ENCODE measurements at regions not wholly inside any gene's neighbourhood (a gene's known extent, or its start where the extent isn't known, plus 50 kb on each side); places are given as distances from the start of the nearest gene placed in this dataset.

- DNase-seq (ENCODE audit: low spot score): no peak
These were observed 185.8 kb downstream of the BRD1 start for GRCh38 chr22:49641770-49642313.

GRCh38 chr22:49640366-49641095 is 187.1 kb downstream of the BRD1 start:
- DNase-seq (ENCODE audit: low spot score): no peak

- DNase-seq (ENCODE audit: low spot score): no peak
These were observed 187.7 kb downstream of the BRD1 start for GRCh38 chr22:49639956-49640355.

- peak; percentile 20 for DNase-seq (ENCODE audit: low spot score)
These were observed 188.9 kb downstream of the BRD1 start for GRCh38 chr22:49638788-49639187.

- DNase-seq (ENCODE audit: low spot score): no peak
These were observed 189.7 kb downstream of the BRD1 start for GRCh38 chr22:49638001-49638400.

GRCh38 chr22:49637255-49637760 is 190.4 kb downstream of the BRD1 start:
- DNase-seq (ENCODE audit: low spot score): no peak

GRCh38 chr22:49636649-49637048 is 191.0 kb downstream of the BRD1 start:
- DNase-seq (ENCODE audit: low spot score): no peak

- no peak for DNase-seq (ENCODE audit: low spot score)
These were observed 191.5 kb downstream of the BRD1 start for GRCh38 chr22:49636214-49636613.

GRCh38 chr22:49634006-49634772 is 193.5 kb downstream of the BRD1 start:
- no peak for DNase-seq (ENCODE audit: low spot score)

- peak; percentile 11 for DNase-seq (ENCODE audit: low spot score)
These were observed 194.7 kb downstream of the BRD1 start for GRCh38 chr22:49633010-49633324.

- peak; percentile 73 for DNase-seq (ENCODE audit: low spot score)
These were observed 195.3 kb downstream of the BRD1 start for GRCh38 chr22:49632199-49633009.

GRCh38 chr22:49630448-49630946 is 197.2 kb downstream of the BRD1 start:
- DNase-seq (ENCODE audit: low spot score): no peak

- DNase-seq (ENCODE audit: low spot score): peak; percentile 67
These were observed 197.9 kb downstream of the BRD1 start for GRCh38 chr22:49629586-49630447.

GRCh38 chr22:49629261-49629570 is 198.5 kb downstream of the BRD1 start:
- no peak for DNase-seq (ENCODE audit: low spot score)

GRCh38 chr22:49628391-49629260 is 199.0 kb downstream of the BRD1 start:
- DNase-seq (ENCODE audit: low spot score): peak; percentile 40

GRCh38 chr22:49627217-49628181 is 200.2 kb downstream of the BRD1 start:
- DNase-seq (ENCODE audit: low spot score): no peak

GRCh38 chr22:49626361-49627216 is 201.1 kb downstream of the BRD1 start:
- no peak for DNase-seq (ENCODE audit: low spot score)

All from umbilical cord (tissue), 1 donor.